ENCODE measurements at regions not wholly inside any gene's neighbourhood (a gene's known extent, or its start where the extent isn't known, plus 50 kb on each side); places are given as distances from the start of the nearest gene placed in this dataset.

- 98% methylated on average over 1 of the region's 1 CpG for WGBS
- Histone ChIP-seq H3K27ac (ENCODE audit: low read depth in 1 of 2, low read length in 1 of 2) (no peak overlapping the region), H3K27me3 (ENCODE audit: control insufficient read depth in 2 of 2, insufficient read depth in 1 of 2, low read length in 1 of 2) (no peaks in the 10 kb centered on the region)
These were observed 65.9 kb upstream of the GJA5 start for GRCh38 chr1:147826259-147826658.

GRCh38 chr1:147833231-147833860 is 69.2 kb upstream of the GJA8 start:
- Histone ChIP-seq H3K27me3 (ENCODE audit: control insufficient read depth in 2 of 2, insufficient read depth in 1 of 2, low read length in 1 of 2) (no peaks in the 10 kb centered on the region), H3K4me1 (ENCODE audit: control insufficient read depth in 2 of 2, insufficient read depth in 2 of 2, low read length in 2 of 2) (no peaks in the 10 kb centered on the region)

More at GRCh38 chr1:147826259-147826658, 65.9 kb upstream of the GJA5 start:
- Histone ChIP-seq H3K36me3 (ENCODE audit: control insufficient read depth in 2 of 2, insufficient read depth in 2 of 2, low read length in 1 of 2) (no peaks in the 10 kb centered on the region), H3K9me3 (ENCODE audit: control insufficient read depth in 2 of 2, insufficient read depth in 1 of 2, low read length in 1 of 2) (no peaks in the 10 kb centered on the region), H3K4me1 (ENCODE audit: control insufficient read depth in 2 of 2, insufficient read depth in 2 of 2, low read length in 2 of 2) (no peaks in the 10 kb centered on the region), H3K4me3 (ENCODE audit: low read length in 2 of 2) (no peak overlapping the region)
- DNase-seq (ENCODE audit: low read depth in 6 of 9, low spot score in 9 of 9): no peak

GRCh38 chr1:147834181-147834580 is 68.4 kb upstream of the GJA8 start:
- H3K4me1 ChIP-seq (ENCODE audit: control insufficient read depth in 2 of 2, insufficient read depth in 2 of 2, low read length in 2 of 2): no peaks in the 10 kb centered on the region
- H3K27me3 ChIP-seq (ENCODE audit: control insufficient read depth in 2 of 2, insufficient read depth in 1 of 2, low read length in 1 of 2): no peaks in the 10 kb centered on the region
- H3K4me3 ChIP-seq (ENCODE audit: low read length in 2 of 2): no peak overlapping the region
- DNase-seq (ENCODE audit: low read depth in 6 of 9, low spot score in 9 of 9): peak in 1 of 9 donors; percentile 2
- 55% methylated on average over 4 of the region's 4 CpGs for whole genome bisulfite sequencing
- H3K9me3 ChIP-seq (ENCODE audit: control insufficient read depth in 2 of 2, insufficient read depth in 1 of 2, low read length in 1 of 2): no peaks in the 10 kb centered on the region
- H3K27ac ChIP-seq (ENCODE audit: low read depth in 1 of 2, low read length in 1 of 2): no peak overlapping the region
- no peaks in the 10 kb centered on the region for H3K36me3 ChIP-seq (ENCODE audit: control insufficient read depth in 2 of 2, insufficient read depth in 2 of 2, low read length in 1 of 2)

More at GRCh38 chr1:147833231-147833860, 69.2 kb upstream of the GJA8 start:
- DNase-seq (ENCODE audit: low read depth in 6 of 9, low spot score in 9 of 9): no peak
- Histone ChIP-seq H3K36me3 (ENCODE audit: control insufficient read depth in 2 of 2, insufficient read depth in 2 of 2, low read length in 1 of 2) (no peaks in the 10 kb centered on the region), H3K9me3 (ENCODE audit: control insufficient read depth in 2 of 2, insufficient read depth in 1 of 2, low read length in 1 of 2) (no peaks in the 10 kb centered on the region), H3K4me3 (ENCODE audit: low read length in 2 of 2) (no peak overlapping the region), H3K27ac (ENCODE audit: low read depth in 1 of 2, low read length in 1 of 2) (no peak overlapping the region)
- 94% methylated on average over 3 of the region's 3 CpGs for WGBS

GRCh38 chr1:147834810-147835209 is 67.8 kb upstream of the GJA8 start:
- H3K27ac ChIP-seq (ENCODE audit: low read depth in 1 of 2, low read length in 1 of 2): no peak overlapping the region
- no peaks in the 10 kb centered on the region for H3K27me3 ChIP-seq (ENCODE audit: control insufficient read depth in 2 of 2, insufficient read depth in 1 of 2, low read length in 1 of 2)
- no peaks in the 10 kb centered on the region for H3K4me1 ChIP-seq (ENCODE audit: control insufficient read depth in 2 of 2, insufficient read depth in 2 of 2, low read length in 2 of 2)
- H3K36me3 ChIP-seq (ENCODE audit: control insufficient read depth in 2 of 2, insufficient read depth in 2 of 2, low read length in 1 of 2): no peaks in the 10 kb centered on the region
- no peak for DNase-seq (ENCODE audit: low read depth in 6 of 9, low spot score in 9 of 9)
- H3K9me3 ChIP-seq (ENCODE audit: control insufficient read depth in 2 of 2, insufficient read depth in 1 of 2, low read length in 1 of 2): no peaks in the 10 kb centered on the region
- H3K4me3 ChIP-seq (ENCODE audit: low read length in 2 of 2): no peak overlapping the region

GRCh38 chr1:147837129-147837963 is 65.2 kb upstream of the GJA8 start:
- Histone ChIP-seq H3K9me3 (ENCODE audit: control insufficient read depth in 2 of 2, insufficient read depth in 1 of 2, low read length in 1 of 2) (no peaks in the 10 kb centered on the region), H3K27me3 (ENCODE audit: control insufficient read depth in 2 of 2, insufficient read depth in 1 of 2, low read length in 1 of 2) (no peaks in the 10 kb centered on the region), H3K4me1 (ENCODE audit: control insufficient read depth in 2 of 2, insufficient read depth in 2 of 2, low read length in 2 of 2) (no peaks in the 10 kb centered on the region), H3K27ac (ENCODE audit: low read depth in 1 of 2, low read length in 1 of 2) (no peak overlapping the region), H3K4me3 (ENCODE audit: low read length in 2 of 2) (no peak overlapping the region), H3K36me3 (ENCODE audit: control insufficient read depth in 2 of 2, insufficient read depth in 2 of 2, low read length in 1 of 2) (no peaks in the 10 kb centered on the region)
- DNase-seq (ENCODE audit: low read depth in 6 of 9, low spot score in 9 of 9): no peak
- WGBS: 92% methylated on average over 11 of the region's 11 CpGs

GRCh38 chr1:147837964-147838292 is 64.7 kb upstream of the GJA8 start:
- no peak overlapping the region for H3K4me3 ChIP-seq (ENCODE audit: low read length in 2 of 2)
- H3K36me3 ChIP-seq (ENCODE audit: control insufficient read depth in 2 of 2, insufficient read depth in 2 of 2, low read length in 1 of 2): no peaks in the 10 kb centered on the region
- H3K9me3 ChIP-seq (ENCODE audit: control insufficient read depth in 2 of 2, insufficient read depth in 1 of 2, low read length in 1 of 2): no peaks in the 10 kb centered on the region
- no peaks in the 10 kb centered on the region for H3K4me1 ChIP-seq (ENCODE audit: control insufficient read depth in 2 of 2, insufficient read depth in 2 of 2, low read length in 2 of 2)
- H3K27ac ChIP-seq (ENCODE audit: low read depth in 1 of 2, low read length in 1 of 2): no peak overlapping the region
- 84% methylated on average over 2 of the region's 2 CpGs for WGBS
- DNase-seq (ENCODE audit: low read depth in 6 of 9, low spot score in 9 of 9): no peak
- no peaks in the 10 kb centered on the region for H3K27me3 ChIP-seq (ENCODE audit: control insufficient read depth in 2 of 2, insufficient read depth in 1 of 2, low read length in 1 of 2)

- H3K36me3 ChIP-seq (ENCODE audit: control insufficient read depth in 2 of 2, insufficient read depth in 2 of 2, low read length in 1 of 2): no peaks in the 10 kb centered on the region
- H3K4me3 ChIP-seq (ENCODE audit: low read length in 2 of 2): no peak overlapping the region
- WGBS: 93% methylated on average over 4 of the region's 4 CpGs
- no peaks in the 10 kb centered on the region for H3K9me3 ChIP-seq (ENCODE audit: control insufficient read depth in 2 of 2, insufficient read depth in 1 of 2, low read length in 1 of 2)
- H3K4me1 ChIP-seq (ENCODE audit: control insufficient read depth in 2 of 2, insufficient read depth in 2 of 2, low read length in 2 of 2): no peaks in the 10 kb centered on the region
- DNase-seq (ENCODE audit: low read depth in 6 of 9, low spot score in 9 of 9): no peak
- H3K27me3 ChIP-seq (ENCODE audit: control insufficient read depth in 2 of 2, insufficient read depth in 1 of 2, low read length in 1 of 2): no peaks in the 10 kb centered on the region
- H3K27ac ChIP-seq (ENCODE audit: low read depth in 1 of 2, low read length in 1 of 2): no peak overlapping the region
These were observed 61.7 kb upstream of the GJA8 start for GRCh38 chr1:147840909-147841308.

GRCh38 chr1:147842578-147842977 is 60.0 kb upstream of the GJA8 start:
- Histone ChIP-seq H3K4me1 (ENCODE audit: control insufficient read depth in 2 of 2, insufficient read depth in 2 of 2, low read length in 2 of 2) (no peaks in the 10 kb centered on the region), H3K36me3 (ENCODE audit: control insufficient read depth in 2 of 2, insufficient read depth in 2 of 2, low read length in 1 of 2) (no peaks in the 10 kb centered on the region), H3K27ac (ENCODE audit: low read depth in 1 of 2, low read length in 1 of 2) (no peak overlapping the region), H3K4me3 (ENCODE audit: low read length in 2 of 2) (no peak overlapping the region), H3K27me3 (ENCODE audit: control insufficient read depth in 2 of 2, insufficient read depth in 1 of 2, low read length in 1 of 2) (no peaks in the 10 kb centered on the region), H3K9me3 (ENCODE audit: control insufficient read depth in 2 of 2, insufficient read depth in 1 of 2, low read length in 1 of 2) (no peaks in the 10 kb centered on the region)
- DNase-seq (ENCODE audit: low read depth in 6 of 9, low spot score in 9 of 9): no peak
- WGBS: 95% methylated on average over 8 of the region's 8 CpGs

- Histone ChIP-seq H3K4me3 (ENCODE audit: low read length in 2 of 2) (no peak overlapping the region), H3K36me3 (ENCODE audit: control insufficient read depth in 2 of 2, insufficient read depth in 2 of 2, low read length in 1 of 2) (no peaks in the 10 kb centered on the region), H3K27ac (ENCODE audit: low read depth in 1 of 2, low read length in 1 of 2) (no peak overlapping the region), H3K27me3 (ENCODE audit: control insufficient read depth in 2 of 2, insufficient read depth in 1 of 2, low read length in 1 of 2) (no peaks in the 10 kb centered on the region), H3K9me3 (ENCODE audit: control insufficient read depth in 2 of 2, insufficient read depth in 1 of 2, low read length in 1 of 2) (no peaks in the 10 kb centered on the region), H3K4me1 (ENCODE audit: control insufficient read depth in 2 of 2, insufficient read depth in 2 of 2, low read length in 2 of 2) (no peaks in the 10 kb centered on the region)
- no peak for DNase-seq (ENCODE audit: low read depth in 6 of 9, low spot score in 9 of 9)
- 83% methylated on average over 3 of the region's 3 CpGs for WGBS
These were observed 59.1 kb upstream of the GJA8 start for GRCh38 chr1:147843486-147843885.

Data from thymus (tissue), 11 donors.